GM13977 (cell line): ENCODE measurements at regions not wholly inside any gene's neighbourhood (a gene's known extent, or its start where the extent isn't known, plus 50 kb on each side); places are given as distances from the start of the nearest gene placed in this dataset.

Experiments used
- DNase-seq: peaks from one replicate; pipeline ENCODE4 v3.0.0; 2012; ENCODE audit warnings: low spot score
- CTCF ChIP-seq: IDR thresholded peaks from 2 replicates; pipeline ENCODE4 v1.5.1; 2012; ENCODE audit warnings: mild to moderate bottlenecking, control low read depth; ENCODE audit not compliant: insufficient read depth; ENCODE audit errors: extremely low read depth, missing control alignments
- in situ Hi-C: fragments of 300-500 bp; cut with MboI; formaldehyde crosslinking; loops from one replicate; pipeline ENCODE4 v1.12.0; 2022; ENCODE audit warnings: low sequenced_read_pairs, low pct_unique_long_range_greater_than_20kb, mixed read lengths, inconsistent platforms; ENCODE audit not compliant: unreplicated experiment

- no peak for TF ChIP-seq CTCF
- in situ Hi-C loops: no loop called here
- DNase-seq: no peak
Observed at GRCh38 chr5:35313291-35313690, 83.0 kb upstream of the PRLR start.

GRCh38 chr5:35312267-35312666, 82.0 kb upstream of the PRLR start:
- no peak for DNase-seq
- TF ChIP-seq CTCF: no peak
- in situ Hi-C loops: no loop called here

GRCh38 chr5:35309365-35310130, 79.3 kb upstream of the PRLR start:
- in situ Hi-C loops: no loop called here
- no peak for TF ChIP-seq CTCF
- DNase-seq: no peak

GRCh38 chr5:35308421-35308820, 78.1 kb upstream of the PRLR start:
- in situ Hi-C loops: no loop called here
- no peak for DNase-seq
- TF ChIP-seq CTCF: no peak

GRCh38 chr5:35306716-35307365, 76.6 kb upstream of the PRLR start:
- TF ChIP-seq CTCF: no peak
- DNase-seq: no peak
- in situ Hi-C loops: no loop called here

GRCh38 chr5:35305336-35306020, 75.2 kb upstream of the PRLR start:
- no peak for TF ChIP-seq CTCF
- DNase-seq: no peak
- in situ Hi-C loops: no loop called here
